HL-60 (cell line): ENCODE measurements at regions not wholly inside any gene's neighbourhood (a gene's known extent, or its start where the extent isn't known, plus 50 kb on each side); places are given as distances from the start of the nearest gene placed in this dataset.

Source experiments
- CTCF ChIP-seq: IDR thresholded peaks from one replicate; pipeline ENCODE4 v1.5.1; 2011; ENCODE audit warnings: low read length, control low read depth, inconsistent platforms; ENCODE audit not compliant: insufficient read depth
- GABPA ChIP-seq: IDR thresholded peaks from 2 replicates; pipeline ENCODE4 v1.6.1; 2012; ENCODE audit warnings: low read depth
- POLR2AphosphoS5 ChIP-seq: IDR thresholded peaks from 2 replicates; pipeline ENCODE4 v1.6.1; 2012; ENCODE audit warnings: low read depth

GRCh38 chr11:15705891-15706290 is 591.2 kb downstream of the INSC start:
- TF ChIP-seq POLR2AphosphoS5 (no peak), CTCF (no peak), GABPA (no peak)
